ENCODE measurements at regions not wholly inside any gene's neighbourhood (a gene's known extent, or its start where the extent isn't known, plus 50 kb on each side); places are given as distances from the start of the nearest gene placed in this dataset.
A peak's percentile ranks its signal among the peaks of the same experiment; 100 is the strongest.

DNA sequence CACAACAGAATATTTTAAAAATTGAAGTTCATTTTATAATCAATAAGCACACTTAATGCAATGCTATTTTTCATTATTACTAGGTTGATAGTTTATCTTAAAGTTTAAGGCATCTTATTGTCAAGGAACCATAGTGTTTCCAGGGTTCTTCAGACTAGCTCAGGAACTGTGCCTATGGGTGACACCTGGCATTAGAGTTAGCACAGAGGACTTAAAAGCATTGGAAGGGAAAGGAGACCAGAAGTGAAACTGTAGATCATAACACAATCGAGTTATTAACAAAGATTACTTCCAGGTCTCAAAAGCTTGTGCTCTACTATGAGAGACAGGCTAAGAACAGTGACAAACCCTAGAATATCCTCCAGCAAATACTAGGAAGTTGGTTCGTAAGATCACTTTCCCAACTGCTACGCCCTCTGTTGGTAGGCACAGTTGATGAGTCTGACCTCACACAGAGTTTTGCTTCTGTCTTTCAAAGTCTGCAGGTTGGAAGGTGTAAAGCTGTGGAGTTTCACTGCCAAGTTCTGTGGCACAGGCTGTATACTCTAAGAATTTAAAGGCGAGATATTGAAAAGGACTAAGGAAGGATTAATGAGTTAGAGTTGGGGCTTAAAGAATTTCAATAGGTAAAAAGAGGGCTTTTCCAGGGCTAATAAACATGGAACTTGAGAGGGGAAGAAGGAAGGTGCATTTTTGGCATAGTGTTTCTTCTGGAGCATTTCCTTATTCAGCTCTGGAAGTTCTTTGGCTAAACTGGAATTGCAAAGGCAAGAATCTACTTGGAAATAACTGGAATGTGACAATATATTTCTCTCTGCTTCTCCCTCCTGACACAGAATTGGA lies 531.3 kb upstream of the JAG1 start:
- no peaks in the 10 kb centered on the region for H3K36me3 Mint-ChIP-seq
- TF ChIP-seq, protein P1, sequence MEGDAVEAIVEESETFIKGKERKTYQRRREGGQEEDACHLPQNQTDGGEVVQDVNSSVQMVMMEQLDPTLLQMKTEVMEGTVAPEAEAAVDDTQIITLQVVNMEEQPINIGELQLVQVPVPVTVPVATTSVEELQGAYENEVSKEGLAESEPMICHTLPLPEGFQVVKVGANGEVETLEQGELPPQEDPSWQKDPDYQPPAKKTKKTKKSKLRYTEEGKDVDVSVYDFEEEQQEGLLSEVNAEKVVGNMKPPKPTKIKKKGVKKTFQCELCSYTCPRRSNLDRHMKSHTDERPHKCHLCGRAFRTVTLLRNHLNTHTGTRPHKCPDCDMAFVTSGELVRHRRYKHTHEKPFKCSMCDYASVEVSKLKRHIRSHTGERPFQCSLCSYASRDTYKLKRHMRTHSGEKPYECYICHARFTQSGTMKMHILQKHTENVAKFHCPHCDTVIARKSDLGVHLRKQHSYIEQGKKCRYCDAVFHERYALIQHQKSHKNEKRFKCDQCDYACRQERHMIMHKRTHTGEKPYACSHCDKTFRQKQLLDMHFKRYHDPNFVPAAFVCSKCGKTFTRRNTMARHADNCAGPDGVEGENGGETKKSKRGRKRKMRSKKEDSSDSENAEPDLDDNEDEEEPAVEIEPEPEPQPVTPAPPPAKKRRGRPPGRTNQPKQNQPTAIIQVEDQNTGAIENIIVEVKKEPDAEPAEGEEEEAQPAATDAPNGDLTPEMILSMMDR (IDR thresholded peaks at IDR 0.05) = peak; percentile 86
- no peak for TF ChIP-seq EZH2 (IDR thresholded peaks at IDR 0.05)

DNA sequence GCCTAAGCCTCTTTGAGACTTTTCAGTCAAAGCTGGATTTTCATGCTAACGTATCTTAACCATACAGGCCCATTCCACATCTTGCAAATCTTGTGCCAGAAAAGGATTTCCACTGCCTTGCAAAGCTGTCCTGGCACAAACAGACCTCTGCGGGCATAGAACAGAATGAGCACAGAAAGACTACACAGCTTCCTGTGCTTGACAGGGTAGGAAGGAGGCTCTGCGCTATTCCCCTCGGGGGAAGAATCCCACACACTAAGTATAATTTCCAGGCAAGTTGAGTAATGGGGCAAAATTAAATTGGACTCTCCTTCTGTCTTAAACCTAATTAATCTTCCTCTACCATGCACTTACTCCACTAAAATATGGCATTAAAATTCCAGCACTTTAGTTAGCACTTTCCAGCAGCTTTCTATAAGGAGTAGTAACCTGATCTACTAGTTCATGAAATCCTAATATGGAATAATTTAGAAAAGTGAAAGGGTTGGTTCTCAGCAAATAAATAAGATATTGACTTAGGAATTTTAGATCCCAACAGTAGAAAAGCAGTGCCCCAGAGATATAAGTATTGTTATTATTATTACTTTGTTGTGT lies 532.1 kb upstream of the JAG1 start:
- Histone ChIP-seq H3K27ac (no peak overlapping the region), H3K79me2 (ENCODE audit: low read depth) (no peaks in the 10 kb centered on the region), H3K27me3 (no peaks in the 10 kb centered on the region), H3F3A (ENCODE audit: low read depth) (no peaks in the 10 kb centered on the region), H3K36me3 (no peaks in the 10 kb centered on the region), H3K9ac (no peak overlapping the region), H3K4me3 (no peak overlapping the region), H3K4me1 (no peaks in the 10 kb centered on the region), H3K9me3 (ENCODE audit: low read depth) (no peaks in the 10 kb centered on the region), H4K20me1 (ENCODE audit: low read depth) (no peaks in the 10 kb centered on the region), H3K4me2 (no peak overlapping the region), H2AFZ (replicated peaks) (no peak overlapping the region)
- TF ChIP-seq, protein P1 (IDR thresholded peaks at IDR 0.05) = no peak
- no peak for TF ChIP-seq EZH2 (IDR thresholded peaks at IDR 0.05)
- no peak for TF ChIP-seq EZH2phosphoT487 (IDR thresholded peaks at IDR 0.05)
- DNase-seq (ENCODE audit: low spot score) = no peak
- peaks cover 11% of the 10 kb centered on the region for H3K4me1 Mint-ChIP-seq
- H3K4me3 Mint-ChIP-seq = no peak overlapping the region
- no peaks in the 10 kb centered on the region for H3K36me3 Mint-ChIP-seq
- no peaks in the 10 kb centered on the region for H3K27me3 Mint-ChIP-seq (ENCODE audit: insufficient read depth, low read depth)
- H3K27ac Mint-ChIP-seq = no peak overlapping the region
- no peaks in the 10 kb centered on the region for H3K9me3 Mint-ChIP-seq

More for the DNA sequence above, 531.3 kb upstream of the JAG1 start:
- Histone ChIP-seq H3K27me3 (no peaks in the 10 kb centered on the region), H4K20me1 (ENCODE audit: low read depth) (no peaks in the 10 kb centered on the region), H3K36me3 (no peaks in the 10 kb centered on the region), H3K4me1 (no peaks in the 10 kb centered on the region), H3K4me2 (no peak overlapping the region), H3K9me3 (ENCODE audit: low read depth) (no peaks in the 10 kb centered on the region), H3K27ac (no peak overlapping the region), H3K4me3 (no peak overlapping the region), H2AFZ (replicated peaks) (no peak overlapping the region), H3F3A (ENCODE audit: low read depth) (no peaks in the 10 kb centered on the region), H3K9ac (no peak overlapping the region), H3K79me2 (ENCODE audit: low read depth) (no peaks in the 10 kb centered on the region)
- DNase-seq (ENCODE audit: low spot score) = peak; percentile 86
- Mint-ChIP-seq H3K4me3 (no peak overlapping the region), H3K27me3 (ENCODE audit: insufficient read depth, low read depth) (no peaks in the 10 kb centered on the region), H3K9me3 (no peaks in the 10 kb centered on the region), H3K27ac (no peak overlapping the region), H3K4me1 (peaks cover 11% of the 10 kb centered on the region)

DNA sequence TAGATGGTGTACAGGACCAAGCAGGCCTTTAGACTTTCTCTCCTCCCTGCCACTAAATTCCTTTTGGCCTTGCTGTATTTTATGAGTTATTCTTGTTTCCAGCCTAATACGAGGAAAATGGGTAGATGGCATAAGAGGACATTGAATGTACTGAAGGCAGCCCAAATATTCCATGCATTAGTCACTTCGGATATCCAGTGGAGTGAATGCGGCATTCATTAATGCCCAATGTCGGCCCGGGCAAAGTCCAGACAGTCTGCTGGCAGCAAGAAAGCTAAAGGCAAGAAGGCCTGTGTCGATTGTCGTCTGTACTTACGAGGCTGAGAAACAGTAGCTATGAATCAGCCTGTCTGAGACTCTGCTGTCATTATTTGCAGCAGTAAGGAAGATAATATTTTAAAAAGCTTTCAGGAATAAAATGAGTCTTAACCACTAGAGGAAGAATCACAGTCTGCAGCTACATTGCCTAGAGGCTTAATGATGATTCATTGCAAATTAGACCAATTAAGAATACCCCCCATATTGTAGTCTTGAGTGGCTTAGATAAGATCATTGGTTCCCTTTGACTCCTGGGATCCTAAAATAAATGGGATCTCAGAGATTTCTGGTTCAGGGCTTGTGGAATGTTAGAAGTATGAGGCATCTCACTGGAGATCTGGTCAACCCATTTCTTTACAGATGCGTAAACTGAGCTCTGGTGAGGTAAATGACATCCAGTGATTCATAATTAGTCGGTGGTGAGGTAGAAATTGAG lies 534.1 kb upstream of the JAG1 start:
- TF ChIP-seq, protein P1 (IDR thresholded peaks at IDR 0.05) = no peak
- TF ChIP-seq EZH2 (IDR thresholded peaks at IDR 0.05) (no peak), EZH2phosphoT487 (IDR thresholded peaks at IDR 0.05) (no peak)

More for the DNA sequence above, 534.1 kb upstream of the JAG1 start:
- Histone ChIP-seq H3K27me3 (no peaks in the 10 kb centered on the region), H3K4me1 (no peaks in the 10 kb centered on the region), H3K36me3 (no peaks in the 10 kb centered on the region), H3K79me2 (ENCODE audit: low read depth) (no peaks in the 10 kb centered on the region), H3K9me3 (ENCODE audit: low read depth) (no peaks in the 10 kb centered on the region), H3K4me3 (no peak overlapping the region), H2AFZ (replicated peaks) (no peak overlapping the region), H4K20me1 (ENCODE audit: low read depth) (no peaks in the 10 kb centered on the region), H3F3A (ENCODE audit: low read depth) (no peaks in the 10 kb centered on the region), H3K4me2 (no peak overlapping the region), H3K9ac (no peak overlapping the region), H3K27ac (no peak overlapping the region)
- no peak for DNase-seq (ENCODE audit: low spot score)
- Mint-ChIP-seq H3K27ac (no peak overlapping the region), H3K4me3 (no peak overlapping the region), H3K36me3 (no peaks in the 10 kb centered on the region), H3K4me1 (peaks cover 19% of the 10 kb centered on the region), H3K27me3 (ENCODE audit: insufficient read depth, low read depth) (no peaks in the 10 kb centered on the region), H3K9me3 (no peaks in the 10 kb centered on the region)
